ENCODE measurements at regions not wholly inside any gene's neighbourhood (a gene's known extent, or its start where the extent isn't known, plus 50 kb on each side); places are given as distances from the start of the nearest gene placed in this dataset.

DNA sequence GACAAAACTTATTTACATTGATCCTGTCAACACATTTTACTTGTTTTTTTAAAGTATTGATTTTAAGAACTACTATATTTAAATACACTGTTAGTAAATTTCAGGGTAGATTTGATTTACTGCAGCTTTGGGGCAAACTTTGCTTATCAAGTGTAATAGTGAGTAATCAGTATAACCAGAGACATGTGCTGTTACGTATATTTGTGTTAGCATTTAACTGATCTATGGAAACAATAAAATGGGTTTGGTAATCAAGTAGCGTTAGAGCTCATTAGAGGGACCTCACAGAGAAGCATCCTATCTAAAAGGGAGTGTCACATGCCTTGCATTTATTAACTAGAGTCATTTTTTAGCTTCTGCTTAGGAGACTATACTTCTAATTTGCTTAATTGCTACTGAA is 131.5 kb upstream of the ALCAM start:
- TF ChIP-seq CTCF (IDR thresholded peaks at IDR 0.05) (no peak), POLR2A (IDR thresholded peaks at IDR 0.05) (no peak)
